ENCODE measurements at regions not wholly inside any gene's neighbourhood (a gene's known extent, or its start where the extent isn't known, plus 50 kb on each side); places are given as distances from the start of the nearest gene placed in this dataset.

DNA sequence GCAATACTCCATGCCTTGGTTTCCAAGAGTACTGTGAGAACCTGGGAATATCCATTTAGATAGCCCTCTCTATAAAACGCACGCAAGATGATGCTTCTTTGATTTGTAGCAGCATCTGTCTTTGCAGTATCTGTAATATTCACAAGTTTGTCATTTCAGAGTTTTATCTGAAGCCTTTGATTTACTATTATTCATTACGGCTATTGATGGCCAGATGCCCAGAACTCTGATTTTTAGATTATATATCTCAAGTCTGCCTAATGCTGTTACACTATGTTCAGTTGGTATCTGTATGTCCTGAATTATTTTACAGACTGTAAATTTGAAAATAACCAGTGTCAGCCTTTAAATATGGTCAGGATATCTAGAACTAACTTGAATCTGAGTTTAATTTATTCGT is 233.3 kb downstream of the FAM170A start:
- TF ChIP-seq POLR2A (IDR thresholded peaks at IDR 0.05; ENCODE audit: low read depth, low read length) (no peak), BHLHE40 (IDR thresholded peaks at IDR 0.05; ENCODE audit: low read depth, low read length) (no peak), MXI1 (IDR thresholded peaks at IDR 0.05; ENCODE audit: borderline replicate concordance, low read depth, low read length) (no peak), RAD21 (IDR thresholded peaks at IDR 0.05; ENCODE audit: low read length) (no peak), CHD1 (IDR thresholded peaks at IDR 0.05; ENCODE audit: low read depth, low read length) (no peak), RCOR1 (IDR thresholded peaks at IDR 0.05; ENCODE audit: insufficient replicate concordance, low read length) (no peak), MAFK (IDR thresholded peaks at IDR 0.05; ENCODE audit: low read depth, low read length) (no peak), CEBPB (IDR thresholded peaks at IDR 0.05; ENCODE audit: low read depth, low read length) (no peak), SMC3 (IDR thresholded peaks at IDR 0.05; ENCODE audit: low read depth, low read length) (no peak), MAZ (IDR thresholded peaks at IDR 0.05; ENCODE audit: borderline replicate concordance, low read depth, low read length) (no peak), NFE2L2 (IDR thresholded peaks at IDR 0.05; ENCODE audit: low read depth, low read length) (no peak)
- TF ChIP-seq, protein P1, sequence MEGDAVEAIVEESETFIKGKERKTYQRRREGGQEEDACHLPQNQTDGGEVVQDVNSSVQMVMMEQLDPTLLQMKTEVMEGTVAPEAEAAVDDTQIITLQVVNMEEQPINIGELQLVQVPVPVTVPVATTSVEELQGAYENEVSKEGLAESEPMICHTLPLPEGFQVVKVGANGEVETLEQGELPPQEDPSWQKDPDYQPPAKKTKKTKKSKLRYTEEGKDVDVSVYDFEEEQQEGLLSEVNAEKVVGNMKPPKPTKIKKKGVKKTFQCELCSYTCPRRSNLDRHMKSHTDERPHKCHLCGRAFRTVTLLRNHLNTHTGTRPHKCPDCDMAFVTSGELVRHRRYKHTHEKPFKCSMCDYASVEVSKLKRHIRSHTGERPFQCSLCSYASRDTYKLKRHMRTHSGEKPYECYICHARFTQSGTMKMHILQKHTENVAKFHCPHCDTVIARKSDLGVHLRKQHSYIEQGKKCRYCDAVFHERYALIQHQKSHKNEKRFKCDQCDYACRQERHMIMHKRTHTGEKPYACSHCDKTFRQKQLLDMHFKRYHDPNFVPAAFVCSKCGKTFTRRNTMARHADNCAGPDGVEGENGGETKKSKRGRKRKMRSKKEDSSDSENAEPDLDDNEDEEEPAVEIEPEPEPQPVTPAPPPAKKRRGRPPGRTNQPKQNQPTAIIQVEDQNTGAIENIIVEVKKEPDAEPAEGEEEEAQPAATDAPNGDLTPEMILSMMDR (conservative IDR thresholded peaks at IDR 0.05; ENCODE audit: low read depth, low read length) = no peak
- TF ChIP-seq, protein P2, sequence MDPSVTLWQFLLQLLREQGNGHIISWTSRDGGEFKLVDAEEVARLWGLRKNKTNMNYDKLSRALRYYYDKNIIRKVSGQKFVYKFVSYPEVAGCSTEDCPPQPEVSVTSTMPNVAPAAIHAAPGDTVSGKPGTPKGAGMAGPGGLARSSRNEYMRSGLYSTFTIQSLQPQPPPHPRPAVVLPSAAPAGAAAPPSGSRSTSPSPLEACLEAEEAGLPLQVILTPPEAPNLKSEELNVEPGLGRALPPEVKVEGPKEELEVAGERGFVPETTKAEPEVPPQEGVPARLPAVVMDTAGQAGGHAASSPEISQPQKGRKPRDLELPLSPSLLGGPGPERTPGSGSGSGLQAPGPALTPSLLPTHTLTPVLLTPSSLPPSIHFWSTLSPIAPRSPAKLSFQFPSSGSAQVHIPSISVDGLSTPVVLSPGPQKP (IDR thresholded peaks at IDR 0.05; ENCODE audit: borderline replicate concordance, low read depth, low read length) = no peak
- TF ChIP-seq, protein P3, sequence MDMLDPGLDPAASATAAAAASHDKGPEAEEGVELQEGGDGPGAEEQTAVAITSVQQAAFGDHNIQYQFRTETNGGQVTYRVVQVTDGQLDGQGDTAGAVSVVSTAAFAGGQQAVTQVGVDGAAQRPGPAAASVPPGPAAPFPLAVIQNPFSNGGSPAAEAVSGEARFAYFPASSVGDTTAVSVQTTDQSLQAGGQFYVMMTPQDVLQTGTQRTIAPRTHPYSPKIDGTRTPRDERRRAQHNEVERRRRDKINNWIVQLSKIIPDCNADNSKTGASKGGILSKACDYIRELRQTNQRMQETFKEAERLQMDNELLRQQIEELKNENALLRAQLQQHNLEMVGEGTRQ (IDR thresholded peaks at IDR 0.05; ENCODE audit: low read depth, low read length) = no peak
